ENCODE measurements at regions not wholly inside any gene's neighbourhood (a gene's known extent, or its start where the extent isn't known, plus 50 kb on each side); places are given as distances from the start of the nearest gene placed in this dataset.

- no peak for DNase-seq (ENCODE audit: low read depth in 2 of 2)
These were observed 733.0 kb upstream of the KIRREL3 start for GRCh38 chr11:127733552-127733951.

GRCh38 chr11:127726367-127726766 is 725.8 kb upstream of the KIRREL3 start:
- DNase-seq (ENCODE audit: low read depth in 2 of 2), result no peak

- no peak for DNase-seq (ENCODE audit: low read depth in 2 of 2)
These were observed 723.1 kb upstream of the KIRREL3 start for GRCh38 chr11:127723714-127724113.

DNA sequence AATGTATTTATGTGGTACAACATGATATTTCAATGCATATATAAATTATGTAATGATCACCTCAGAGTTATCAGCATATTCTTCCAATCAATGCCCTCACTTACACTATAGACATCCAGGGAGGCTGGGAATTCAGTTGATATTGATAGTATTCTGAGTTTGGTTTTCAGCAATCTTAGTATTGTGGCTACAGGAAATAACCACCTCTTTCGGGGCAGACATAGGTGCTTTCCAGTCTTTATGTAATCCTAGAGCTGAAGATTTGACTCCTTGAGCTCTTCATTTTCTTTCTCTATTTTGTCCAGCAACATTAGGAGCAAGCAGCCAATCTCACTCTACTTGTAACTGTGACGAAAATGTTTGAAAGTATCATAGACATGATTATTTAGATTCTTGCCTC is 712.7 kb upstream of the KIRREL3 start:
- DNase-seq (ENCODE audit: low read depth in 2 of 2), result no peak

DNA sequence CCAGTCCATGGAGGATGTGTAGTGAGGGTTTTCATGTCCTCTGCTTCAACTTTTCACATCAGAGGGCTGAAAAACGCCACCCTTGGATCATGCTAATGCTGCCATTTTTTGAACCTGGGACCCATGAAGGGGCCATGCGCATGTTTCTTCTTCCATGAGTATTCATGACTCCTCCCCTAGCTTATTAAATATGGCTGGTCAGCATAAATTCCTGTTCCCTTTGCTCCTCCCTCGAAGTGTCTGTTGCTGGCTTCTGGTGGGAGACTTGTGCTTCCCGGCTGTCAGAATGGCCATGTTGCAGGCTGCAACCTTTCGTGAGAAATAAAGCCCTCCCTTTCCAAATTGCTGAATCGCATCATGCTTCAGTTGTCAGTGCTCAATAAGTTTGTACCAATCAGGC is 711.2 kb upstream of the KIRREL3 start:
- no peak for DNase-seq (ENCODE audit: low read depth in 2 of 2)

- DNase-seq (ENCODE audit: low read depth in 2 of 2), result no peak
These were observed 710.3 kb upstream of the KIRREL3 start for GRCh38 chr11:127710831-127711230.

DNA sequence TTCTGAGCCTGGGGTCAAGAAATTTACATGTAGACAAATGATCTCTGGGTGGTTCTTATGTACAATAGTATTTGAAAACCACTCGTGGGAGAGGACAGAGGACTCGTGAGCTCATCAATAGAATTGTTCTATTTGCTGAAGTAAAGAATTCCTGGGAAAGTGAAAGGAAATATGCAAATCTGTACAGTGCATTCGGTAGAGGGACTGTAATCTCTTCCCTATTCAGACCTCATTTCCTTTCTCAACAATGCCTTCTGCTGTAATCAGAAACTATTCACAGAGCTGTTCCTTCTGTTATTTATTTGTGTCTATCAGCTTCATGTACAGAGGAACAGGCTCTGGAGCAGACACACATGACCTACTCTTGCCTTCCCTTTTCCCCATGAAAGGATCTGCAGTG is 709.4 kb upstream of the KIRREL3 start:
- DNase-seq (ENCODE audit: low read depth in 2 of 2), result no peak

DNA sequence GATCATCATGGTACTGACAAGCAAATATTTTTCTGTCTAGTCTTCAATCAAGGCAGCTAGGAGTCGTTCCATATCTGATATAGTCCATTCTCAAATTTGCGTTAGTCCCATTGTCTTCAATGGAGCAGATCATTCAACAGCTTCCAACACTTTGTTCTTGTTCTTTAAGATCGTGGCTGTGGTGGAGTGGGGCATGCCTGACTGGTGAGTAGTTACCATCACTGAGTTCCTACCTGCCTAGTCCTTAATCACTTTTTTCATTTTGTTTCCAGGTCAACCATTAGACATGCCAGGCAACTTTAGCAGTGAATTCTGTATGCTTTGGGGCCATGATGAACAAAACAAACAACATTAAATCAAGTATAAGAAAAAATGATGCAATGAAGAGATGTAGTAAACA is 693.1 kb upstream of the KIRREL3 start:
- DNase-seq (ENCODE audit: low read depth in 2 of 2), result no peak

DNA sequence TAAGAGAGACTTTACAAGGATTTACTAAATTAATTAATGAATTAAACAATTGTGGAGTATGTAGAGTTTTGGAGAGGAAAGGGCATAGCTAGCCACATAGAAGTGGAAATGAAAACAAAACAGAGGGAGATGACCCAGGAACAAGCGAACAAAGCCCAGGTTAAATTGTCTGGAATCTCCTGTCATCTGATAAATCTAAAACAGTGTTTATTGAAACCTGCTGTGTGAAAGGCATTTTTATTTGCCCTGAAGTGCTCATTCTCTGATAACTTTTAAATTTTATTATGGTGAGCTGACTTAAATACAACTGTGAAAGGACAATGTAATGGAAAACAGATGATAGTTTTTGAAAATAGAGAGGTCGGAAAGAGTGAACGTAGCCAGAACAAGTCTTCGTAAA is 682.8 kb upstream of the KIRREL3 start:
- no peak for DNase-seq (ENCODE audit: low read depth in 2 of 2)

DNA sequence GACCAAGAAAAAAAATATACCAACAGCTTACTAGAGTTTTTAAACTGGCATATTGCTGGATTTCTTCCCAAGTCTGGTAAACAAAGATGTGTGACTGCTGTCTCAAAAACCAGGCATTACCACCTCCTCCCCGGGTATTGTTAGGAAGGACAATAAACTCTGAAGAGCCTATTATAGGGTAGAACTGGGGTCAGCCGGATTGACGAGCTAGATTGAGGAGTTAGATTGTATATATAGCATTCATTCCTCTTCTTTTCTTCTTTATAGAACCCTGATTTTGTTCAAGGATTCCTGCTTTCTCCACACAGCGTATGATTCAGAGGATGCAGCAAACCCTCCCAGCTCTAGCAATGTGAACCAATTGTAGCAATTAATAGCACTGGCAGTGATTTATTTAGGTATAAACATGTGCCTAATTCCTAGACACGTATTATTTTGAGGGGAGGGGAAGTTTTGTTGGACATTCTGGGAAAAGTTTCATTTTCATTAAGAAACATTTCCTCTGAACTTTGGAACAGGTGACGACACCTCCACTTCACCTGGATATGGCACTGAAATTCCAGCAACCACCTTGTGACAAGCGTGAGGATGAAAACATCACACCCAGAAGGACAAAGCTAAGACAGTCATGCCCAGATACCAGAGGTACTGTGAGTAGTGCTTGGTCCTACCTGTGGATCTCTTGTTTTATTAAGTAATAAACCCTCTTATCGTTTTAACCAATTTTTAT is 679.4 kb upstream of the KIRREL3 start:
- no peak for DNase-seq (ENCODE audit: low read depth in 2 of 2)

DNA sequence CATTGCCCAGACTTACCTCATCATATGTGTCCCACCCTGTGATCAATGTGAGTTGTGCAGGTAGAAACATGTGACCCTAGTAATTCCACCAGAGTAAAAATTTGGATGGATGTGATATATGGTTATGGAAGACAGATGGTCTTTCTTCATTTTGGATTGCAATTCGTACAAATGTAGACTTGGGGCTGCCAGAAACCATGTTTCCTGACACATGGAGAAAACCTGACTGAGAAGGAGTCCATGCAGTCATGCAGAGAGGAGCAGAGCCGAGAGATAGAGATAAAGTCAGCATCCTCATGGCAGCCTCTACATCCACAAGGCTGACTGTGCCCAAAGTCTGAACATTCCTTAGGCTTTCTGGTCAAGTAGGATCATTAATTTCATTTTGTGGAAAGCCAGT is 678.1 kb upstream of the KIRREL3 start:
- DNase-seq (ENCODE audit: low read depth in 2 of 2), result no peak

- no peak for DNase-seq (ENCODE audit: low read depth in 2 of 2)
These were observed 677.3 kb upstream of the KIRREL3 start for GRCh38 chr11:127677660-127678425.

GRCh38 chr11:127675581-127675980 is 675.0 kb upstream of the KIRREL3 start:
- DNase-seq (ENCODE audit: low read depth in 2 of 2), result no peak

DNA sequence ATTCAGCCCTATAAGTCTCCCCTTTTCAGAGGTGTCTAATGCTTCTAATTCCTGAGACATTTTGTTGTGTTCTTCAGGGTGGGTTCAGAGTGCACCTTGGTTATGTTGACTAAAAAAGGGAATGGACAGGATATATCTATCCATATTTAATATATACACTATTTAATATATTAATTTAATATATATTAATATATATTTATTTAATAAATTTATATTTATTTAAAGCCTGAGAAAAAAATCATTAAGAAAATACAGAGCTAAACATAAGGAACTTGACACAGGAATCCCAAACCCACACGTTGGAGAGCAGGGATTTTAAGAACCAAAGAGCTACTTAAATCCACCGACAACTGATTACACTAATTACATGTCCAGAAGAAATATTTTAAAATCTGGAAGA is 674.2 kb upstream of the KIRREL3 start:
- no peak for DNase-seq (ENCODE audit: low read depth in 2 of 2)

GRCh38 chr11:127670374-127671119 is 670.0 kb upstream of the KIRREL3 start:
- no peak for DNase-seq (ENCODE audit: low read depth in 2 of 2)

DNA sequence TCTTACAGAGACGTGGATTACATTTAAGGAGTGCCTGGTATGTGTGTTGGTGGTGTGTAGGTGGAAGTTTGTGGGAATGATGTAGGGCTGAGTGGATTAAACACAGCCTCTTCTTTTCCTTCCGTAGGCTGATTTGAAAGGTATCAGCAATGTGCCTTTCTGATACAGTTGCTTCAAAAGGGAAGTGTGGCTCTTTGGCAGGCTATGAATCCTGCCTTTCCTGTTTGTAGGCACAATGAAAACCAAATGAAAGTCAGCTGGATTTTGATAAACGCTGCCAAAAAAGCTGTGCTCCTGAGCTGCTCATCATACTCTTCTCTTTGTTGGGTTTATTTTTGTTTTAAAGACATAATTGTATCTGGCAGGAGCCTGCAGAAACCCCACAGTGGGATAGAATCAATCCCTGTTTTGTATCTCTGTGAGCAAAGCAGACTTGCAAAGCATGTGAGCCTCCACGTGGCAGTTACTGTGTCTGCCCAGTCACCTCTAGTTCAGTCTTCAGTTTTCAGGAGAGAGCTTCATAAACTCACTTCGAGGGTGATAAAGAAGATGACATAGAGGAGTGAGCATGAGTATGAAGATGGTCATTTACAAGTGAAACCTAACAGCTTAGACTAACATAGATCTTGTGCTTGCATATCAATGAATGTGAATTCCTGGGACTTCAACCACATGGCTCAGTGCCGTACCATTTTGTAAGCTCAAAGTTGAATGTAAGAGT is 655.7 kb upstream of the KIRREL3 start:
- DNase-seq (ENCODE audit: low read depth in 2 of 2), result no peak

DNA sequence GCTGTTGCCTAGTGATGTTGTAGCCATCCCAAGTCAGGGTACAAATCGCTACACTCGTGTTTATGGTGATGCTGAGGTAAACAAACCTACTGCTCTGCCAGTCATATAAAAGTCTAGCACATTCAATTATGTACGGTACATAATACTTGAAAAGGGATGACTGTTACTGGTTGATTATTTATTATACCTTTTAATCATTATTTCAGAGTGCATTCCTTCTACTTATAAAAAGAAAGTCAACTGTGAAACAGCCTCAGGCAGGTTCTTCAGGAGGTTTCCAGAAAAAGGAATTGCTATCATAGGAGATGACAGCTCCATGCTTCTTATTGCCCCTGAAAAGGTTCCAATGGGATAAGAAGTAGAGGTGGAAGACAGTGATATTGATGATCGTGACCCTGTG is 652.5 kb upstream of the KIRREL3 start:
- no peak for DNase-seq (ENCODE audit: low read depth in 2 of 2)

GRCh38 chr11:127651888-127652221 is 651.3 kb upstream of the KIRREL3 start:
- no peak for DNase-seq (ENCODE audit: low read depth in 2 of 2)

- no peak for DNase-seq (ENCODE audit: low read depth in 2 of 2)
These were observed 650.8 kb upstream of the KIRREL3 start for GRCh38 chr11:127651175-127651887.

- no peak for DNase-seq (ENCODE audit: low read depth in 2 of 2)
These were observed 649.4 kb upstream of the KIRREL3 start for GRCh38 chr11:127649958-127650357.

- DNase-seq (ENCODE audit: low read depth in 2 of 2), result no peak
These were observed 648.5 kb upstream of the KIRREL3 start for GRCh38 chr11:127649071-127649470.

DNA sequence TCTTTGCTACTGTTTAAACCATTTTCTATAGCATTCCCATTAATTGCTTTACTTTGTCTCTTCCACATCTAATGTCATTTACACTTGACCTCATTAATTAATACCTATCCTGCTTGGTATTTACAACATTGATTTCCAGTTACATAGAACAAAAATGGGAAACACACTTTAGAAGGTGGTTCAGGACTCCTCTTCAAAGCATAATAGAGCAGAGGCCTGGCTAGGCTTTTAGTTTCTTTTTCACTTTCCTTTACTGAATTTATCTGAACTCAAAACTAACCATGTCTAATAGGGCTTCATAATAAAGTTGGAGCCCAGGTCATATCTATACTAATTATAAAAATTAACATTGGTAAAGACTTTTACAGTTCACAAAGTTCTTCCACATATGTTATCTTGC is 648.0 kb upstream of the KIRREL3 start:
- DNase-seq (ENCODE audit: low read depth in 2 of 2), result no peak
